Activated CD4-positive, alpha-beta T cell treated with anti-CD3 and anti-CD28 coated beads, Interleukin-2, amount 50 U/mL, for 16 hours (primary cell): ENCODE measurements at regions not wholly inside any gene's neighbourhood (a gene's known extent, or its start where the extent isn't known, plus 50 kb on each side); places are given as distances from the start of the nearest gene placed in this dataset.

ENCODE experiments used
- DNase-seq: peaks from one replicate; pipeline ENCODE4 v3.0.0-alpha.2; 2020

GRCh38 chr7:138258197-138258559, 181.9 kb downstream of the AKR1D1 start:
- DNase-seq = no peak

GRCh38 chr7:138259675-138260074, 183.4 kb downstream of the AKR1D1 start:
- DNase-seq = no peak

- DNase-seq = no peak
Measured at GRCh38 chr7:138267934-138268333, 191.7 kb downstream of the AKR1D1 start.

- no peak for DNase-seq
Measured at GRCh38 chr7:138276891-138277290, 183.2 kb upstream of the TRIM24 start.

- peak; percentile 2 for DNase-seq
Measured at GRCh38 chr7:138278601-138279000, 181.5 kb upstream of the TRIM24 start.

- no peak for DNase-seq
Measured at GRCh38 chr7:138282997-138283396, 177.1 kb upstream of the TRIM24 start.

GRCh38 chr7:138285129-138285528, 174.9 kb upstream of the TRIM24 start:
- DNase-seq = no peak

GRCh38 chr7:138286846-138287245, 173.2 kb upstream of the TRIM24 start:
- no peak for DNase-seq

GRCh38 chr7:138287549-138287948, 172.5 kb upstream of the TRIM24 start:
- no peak for DNase-seq

- DNase-seq = no peak
Measured at GRCh38 chr7:138289082-138289481, 171.0 kb upstream of the TRIM24 start.

GRCh38 chr7:138289864-138290263, 170.2 kb upstream of the TRIM24 start:
- DNase-seq = no peak

- DNase-seq = no peak
Measured at GRCh38 chr7:138292951-138293350, 167.1 kb upstream of the TRIM24 start.

- no peak for DNase-seq
Measured at GRCh38 chr7:138295049-138295637, 164.9 kb upstream of the TRIM24 start.

- DNase-seq = no peak
Measured at GRCh38 chr7:138297526-138297925, 162.5 kb upstream of the TRIM24 start.

- no peak for DNase-seq
Measured at GRCh38 chr7:138299066-138299465, 161.0 kb upstream of the TRIM24 start.

GRCh38 chr7:138303230-138304070, 156.6 kb upstream of the TRIM24 start:
- DNase-seq = no peak

GRCh38 chr7:138304071-138304320, 156.1 kb upstream of the TRIM24 start:
- no peak for DNase-seq

GRCh38 chr7:138307633-138308032, 152.4 kb upstream of the TRIM24 start:
- no peak for DNase-seq

GRCh38 chr7:138308136-138308535, 151.9 kb upstream of the TRIM24 start:
- no peak for DNase-seq

- DNase-seq = no peak
Measured at GRCh38 chr7:138309186-138309585, 150.9 kb upstream of the TRIM24 start.

GRCh38 chr7:138313829-138314178, 146.3 kb upstream of the TRIM24 start:
- no peak for DNase-seq

GRCh38 chr7:138316421-138317043, 143.5 kb upstream of the TRIM24 start:
- DNase-seq = no peak

GRCh38 chr7:138317044-138317596, 142.9 kb upstream of the TRIM24 start:
- DNase-seq = no peak

GRCh38 chr7:138324941-138325340, 135.1 kb upstream of the TRIM24 start:
- no peak for DNase-seq
